Fibroblast of pulmonary artery (primary cell): ENCODE measurements at regions not wholly inside any gene's neighbourhood (a gene's known extent, or its start where the extent isn't known, plus 50 kb on each side); places are given as distances from the start of the nearest gene placed in this dataset.
"Not testable (repeated sequence)": the region's sequence is repeated elsewhere in the genome, so short reads cannot be mapped to it uniquely, and the experiment has no call there.

Experiments used
- DNase-seq: peaks from one replicate; pipeline ENCODE4 v3.0.0-alpha.2; 2010; ENCODE audit warnings: low read depth
- H3K4me3 ChIP-seq: replicated peaks from 2 replicates; pipeline ENCODE4 v1.5.1; 2011; ENCODE audit warnings: low read depth, mild to moderate bottlenecking, control low read depth, low read length, moderate library complexity
- CTCF ChIP-seq: IDR thresholded peaks from 2 replicates; pipeline ENCODE4 v1.5.1; 2011; ENCODE audit warnings: mild to moderate bottlenecking, control low read depth, low read length, inconsistent platforms; ENCODE audit errors: missing control alignments

DNA sequence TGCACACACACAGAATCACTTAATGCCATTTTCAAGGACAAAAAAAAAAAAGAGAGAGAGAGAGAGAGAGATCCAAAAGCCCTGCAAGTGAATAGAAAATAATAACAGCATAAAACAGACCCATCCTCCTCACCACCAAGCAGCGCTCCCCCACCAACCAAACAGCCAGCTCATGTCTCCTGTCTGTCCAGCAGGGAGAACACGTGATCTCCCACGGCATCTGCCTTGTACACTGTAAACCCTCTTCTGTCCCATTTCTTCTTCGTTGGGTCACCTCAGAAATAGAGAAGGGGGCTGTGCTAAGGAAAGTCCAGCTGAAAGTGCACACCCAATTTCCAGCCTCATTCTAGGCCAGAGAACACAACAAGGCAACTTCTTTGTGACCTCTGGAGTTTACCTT is 222.5 kb downstream of the EXOC5 start:
- no peak for DNase-seq
- H3K4me3 ChIP-seq = no peak overlapping the region
- no peak for TF ChIP-seq CTCF

DNA sequence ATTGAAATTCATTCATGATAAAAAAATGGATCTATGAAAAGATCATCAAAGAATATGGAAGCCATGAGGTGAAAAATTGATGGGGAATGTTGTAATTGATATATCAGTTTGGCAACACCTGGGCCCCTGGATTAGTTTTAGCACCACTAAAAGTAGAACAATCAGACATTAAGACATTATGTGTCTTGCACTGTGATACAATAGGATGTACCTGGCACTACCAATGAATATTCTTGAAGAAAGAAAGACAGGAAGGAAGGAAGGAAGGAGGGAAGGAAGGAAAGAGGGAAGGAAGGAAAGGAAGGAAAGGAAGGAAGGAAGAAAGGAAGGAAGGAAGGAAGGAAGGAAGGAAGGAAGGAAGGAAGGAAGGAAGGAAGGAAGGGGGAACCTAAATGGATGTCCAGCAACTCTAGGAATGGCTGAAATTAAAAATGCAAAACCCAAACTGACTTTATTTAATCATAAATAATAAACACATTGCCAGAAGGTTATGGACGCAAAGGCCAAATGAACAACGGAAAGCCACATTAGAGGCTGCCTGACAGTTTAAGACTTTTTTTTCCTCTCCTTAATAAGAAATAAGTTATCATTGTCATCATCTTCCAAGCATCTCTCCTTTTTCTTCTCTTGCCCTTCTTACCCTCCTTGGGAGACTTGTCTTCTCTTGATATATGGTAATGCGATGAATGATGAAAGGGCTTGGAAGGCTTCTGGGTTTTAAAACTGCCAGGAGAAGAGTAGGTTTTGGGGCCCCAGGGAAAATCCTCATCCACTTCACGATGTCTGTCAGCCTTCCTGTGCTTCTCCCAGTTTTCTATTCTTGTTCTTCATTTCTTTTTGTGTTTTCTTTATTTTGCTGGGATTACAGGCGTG is 224.4 kb downstream of the EXOC5 start:
- DNase-seq, H3K4me3 ChIP-seq: not testable (repeated sequence)

DNA sequence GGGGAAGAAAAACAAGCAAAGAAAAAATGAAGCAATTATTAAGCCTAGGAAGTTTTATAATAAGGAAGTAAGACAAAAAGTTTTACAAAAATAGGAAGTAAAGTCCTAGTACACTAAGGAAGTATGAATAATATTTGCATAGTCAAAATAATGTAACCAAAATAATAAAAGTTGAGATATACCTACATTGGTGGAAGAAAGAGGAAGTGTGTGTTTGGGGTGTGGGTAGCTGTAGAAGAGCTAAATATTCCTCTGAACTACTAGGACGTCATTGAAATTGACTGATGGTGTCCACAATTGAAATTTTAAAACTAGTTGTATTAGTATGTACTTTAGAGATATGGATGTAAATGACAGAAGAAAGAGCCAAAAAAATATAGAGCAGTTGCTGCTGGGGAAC is 228.4 kb upstream of the OTX2 start:
- DNase-seq = no peak
- TF ChIP-seq CTCF = no peak
- no peak overlapping the region for H3K4me3 ChIP-seq

DNA sequence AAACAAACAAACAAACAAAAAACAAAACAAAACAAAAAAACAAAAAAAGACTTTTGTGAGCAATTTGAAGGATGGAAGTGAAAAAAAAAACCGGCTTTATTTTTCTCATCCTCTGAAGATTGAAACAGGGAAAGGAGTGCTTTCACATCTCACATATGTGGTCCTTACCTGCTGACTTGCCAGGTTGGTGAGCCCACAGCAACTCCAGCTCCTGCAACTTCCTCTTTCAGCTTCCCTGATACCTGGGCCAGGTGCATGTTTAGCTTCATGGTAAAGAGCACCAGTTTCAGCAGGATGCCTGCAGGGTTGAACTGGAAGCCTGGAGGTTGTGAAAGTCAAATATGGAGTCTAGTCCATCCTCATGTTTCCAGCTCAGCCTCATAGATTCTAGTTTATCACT is 221.2 kb upstream of the OTX2 start:
- TF ChIP-seq CTCF = no peak
- DNase-seq = no peak
- H3K4me3 ChIP-seq = no peak overlapping the region

DNA sequence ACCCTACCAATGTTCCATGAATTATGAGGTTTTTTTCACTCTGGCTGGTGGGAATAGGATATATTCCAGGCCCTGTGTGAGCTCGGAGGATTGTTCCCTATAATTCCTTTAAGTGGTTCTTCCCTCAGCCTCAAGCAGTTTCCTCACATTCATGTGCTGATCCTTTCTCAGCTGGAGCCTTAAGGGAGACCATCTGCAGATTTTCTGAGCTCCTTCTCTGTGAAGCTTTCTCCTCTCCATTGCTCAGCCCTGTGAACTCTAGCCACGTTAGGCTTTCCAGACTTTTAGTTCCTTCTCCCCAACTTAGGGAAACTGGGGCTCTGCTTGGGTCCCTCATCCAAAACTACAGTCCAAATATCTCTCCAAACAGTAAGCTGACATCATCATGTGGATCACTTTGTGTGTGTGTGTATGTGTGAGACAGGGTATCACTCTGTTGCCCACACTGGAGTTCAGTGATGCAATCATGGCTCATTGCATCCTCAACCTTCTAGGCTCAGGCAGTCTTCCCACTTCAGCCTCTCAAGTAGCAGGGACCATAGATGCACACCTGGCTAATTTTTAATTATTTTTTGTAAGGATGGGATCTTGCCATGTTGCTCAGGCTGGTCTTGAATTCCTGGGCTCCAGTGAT is 219.5 kb upstream of the OTX2 start:
- TF ChIP-seq CTCF = no peak
- no peak for DNase-seq
- H3K4me3 ChIP-seq = no peak overlapping the region

- no peak for TF ChIP-seq CTCF
- no peak for DNase-seq
- H3K4me3 ChIP-seq = no peak overlapping the region
Measured at GRCh38 chr14:57025456-57025855, 215.2 kb upstream of the OTX2 start.

GRCh38 chr14:57022608-57023007 is 212.3 kb upstream of the OTX2 start:
- no peak for TF ChIP-seq CTCF
- DNase-seq = no peak
- no peak overlapping the region for H3K4me3 ChIP-seq
